HFFc6 (cell line): ENCODE measurements at regions not wholly inside any gene's neighbourhood (a gene's known extent, or its start where the extent isn't known, plus 50 kb on each side); places are given as distances from the start of the nearest gene placed in this dataset.
A peak's percentile ranks its signal among the peaks of the same experiment; 100 is the strongest.

Source experiments
- DNase-seq: peaks from one replicate; pipeline ENCODE4 v3.0.0-alpha.2; 2018
- H3K27ac Mint-ChIP-seq: 2 replicates; pipeline ENCODE4 v1.8.0; 2020; ENCODE audit warnings: mild to moderate bottlenecking, mixed read lengths
- H3K27me3 Mint-ChIP-seq: 2 replicates; pipeline ENCODE4 v1.8.0; 2021; ENCODE audit warnings: mild to moderate bottlenecking, moderate library complexity, mixed read lengths; ENCODE audit not compliant: insufficient read depth
- H3K36me3 Mint-ChIP-seq: 2 replicates; pipeline ENCODE4 v1.8.0; 2021; ENCODE audit warnings: low read depth, mixed read lengths
- H3K4me1 Mint-ChIP-seq: 2 replicates; pipeline ENCODE4 v1.8.0; 2020; ENCODE audit warnings: low read depth, mixed read lengths
- H3K4me3 Mint-ChIP-seq: 2 replicates; pipeline ENCODE4 v1.8.0; 2020; ENCODE audit warnings: mild to moderate bottlenecking, moderate library complexity, mixed read lengths
- H3K9me3 Mint-ChIP-seq: 2 replicates; pipeline ENCODE4 v1.8.0; 2020; ENCODE audit warnings: mild to moderate bottlenecking, mixed read lengths
- TF ChIP-seq, protein P1 (sequence below): fragments of 200-600 bp; sonication (generic); IDR thresholded peaks from 2 replicates; pipeline ENCODE4 v1.5.0; 2021; ENCODE audit warnings: antibody characterized with exemption, mild to moderate bottlenecking

DNA sequence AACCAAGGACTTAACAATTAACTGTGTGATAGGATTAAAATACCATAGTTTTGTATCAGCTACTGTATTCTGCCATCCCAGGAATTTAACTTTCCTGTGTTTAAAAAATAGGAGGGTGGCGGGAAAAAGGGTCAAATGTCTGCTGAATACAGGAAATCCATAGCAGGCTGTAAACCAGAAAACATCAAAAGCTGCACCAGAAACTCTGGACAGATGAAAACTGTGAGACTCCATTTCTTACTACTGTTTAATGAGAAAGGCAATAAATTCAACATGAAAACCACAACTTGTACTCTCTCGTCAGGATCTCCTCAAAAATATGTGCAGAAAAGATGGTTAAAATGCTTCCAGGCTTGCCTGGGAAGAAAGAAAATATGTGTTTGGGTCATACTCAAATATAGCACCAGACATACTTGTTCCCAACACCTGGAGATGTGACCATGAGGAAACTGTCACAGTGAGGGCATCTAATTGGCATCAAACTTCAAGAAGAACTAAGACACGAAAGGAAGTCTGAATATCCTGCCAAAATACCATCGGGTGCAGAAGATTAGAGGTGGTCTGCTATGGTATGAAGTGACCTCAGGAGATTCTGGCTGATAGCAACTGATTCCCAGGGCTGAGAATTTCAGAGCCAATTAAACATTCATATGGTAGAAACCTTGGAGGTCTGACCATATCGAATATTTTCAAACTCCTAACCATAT, 164.7 kb upstream of the TARS1 start:
- no peaks in the 10 kb centered on the region for H3K9me3 Mint-ChIP-seq
- peak overlapping the region; percentile 70 for H3K27ac Mint-ChIP-seq
- DNase-seq: peak; percentile 25
- peaks cover 54% of the 10 kb centered on the region for H3K4me1 Mint-ChIP-seq
- H3K27me3 Mint-ChIP-seq: no peaks in the 10 kb centered on the region; the same call in 1 of the 2 replicates
- peak overlapping the region; percentile 11 for H3K4me3 Mint-ChIP-seq
- H3K36me3 Mint-ChIP-seq: no peaks in the 10 kb centered on the region
- TF ChIP-seq, protein P1, sequence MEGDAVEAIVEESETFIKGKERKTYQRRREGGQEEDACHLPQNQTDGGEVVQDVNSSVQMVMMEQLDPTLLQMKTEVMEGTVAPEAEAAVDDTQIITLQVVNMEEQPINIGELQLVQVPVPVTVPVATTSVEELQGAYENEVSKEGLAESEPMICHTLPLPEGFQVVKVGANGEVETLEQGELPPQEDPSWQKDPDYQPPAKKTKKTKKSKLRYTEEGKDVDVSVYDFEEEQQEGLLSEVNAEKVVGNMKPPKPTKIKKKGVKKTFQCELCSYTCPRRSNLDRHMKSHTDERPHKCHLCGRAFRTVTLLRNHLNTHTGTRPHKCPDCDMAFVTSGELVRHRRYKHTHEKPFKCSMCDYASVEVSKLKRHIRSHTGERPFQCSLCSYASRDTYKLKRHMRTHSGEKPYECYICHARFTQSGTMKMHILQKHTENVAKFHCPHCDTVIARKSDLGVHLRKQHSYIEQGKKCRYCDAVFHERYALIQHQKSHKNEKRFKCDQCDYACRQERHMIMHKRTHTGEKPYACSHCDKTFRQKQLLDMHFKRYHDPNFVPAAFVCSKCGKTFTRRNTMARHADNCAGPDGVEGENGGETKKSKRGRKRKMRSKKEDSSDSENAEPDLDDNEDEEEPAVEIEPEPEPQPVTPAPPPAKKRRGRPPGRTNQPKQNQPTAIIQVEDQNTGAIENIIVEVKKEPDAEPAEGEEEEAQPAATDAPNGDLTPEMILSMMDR: no peak

DNA sequence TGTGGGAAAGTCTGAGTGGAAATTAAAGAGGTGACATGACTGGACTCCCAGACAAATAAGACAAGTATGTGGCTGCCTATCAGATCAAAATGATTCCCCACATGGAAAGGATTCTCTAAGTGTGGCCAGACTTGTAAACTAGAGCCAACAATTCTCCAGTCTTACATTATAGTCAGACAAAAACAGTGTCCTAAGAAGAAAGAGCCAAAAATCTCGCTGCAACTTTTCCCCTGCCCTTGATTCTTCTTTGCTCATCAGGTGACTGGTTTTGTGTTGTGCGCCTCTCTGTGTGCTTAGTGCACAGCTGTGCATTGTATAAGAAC, 164.2 kb upstream of the TARS1 start:
- Mint-ChIP-seq H3K9me3 (no peaks in the 10 kb centered on the region), H3K27me3 (no peaks in the 10 kb centered on the region; the same call in 1 of the 2 replicates), H3K4me3 (0 out of 2 replicates have a peak overlapping the region, but pooled peaks have one; percentile 19), H3K36me3 (no peaks in the 10 kb centered on the region), H3K27ac (peak overlapping the region; percentile 70), H3K4me1 (peaks cover 54% of the 10 kb centered on the region)
- DNase-seq: peak; percentile 48
- TF ChIP-seq, protein P1: no peak

DNA sequence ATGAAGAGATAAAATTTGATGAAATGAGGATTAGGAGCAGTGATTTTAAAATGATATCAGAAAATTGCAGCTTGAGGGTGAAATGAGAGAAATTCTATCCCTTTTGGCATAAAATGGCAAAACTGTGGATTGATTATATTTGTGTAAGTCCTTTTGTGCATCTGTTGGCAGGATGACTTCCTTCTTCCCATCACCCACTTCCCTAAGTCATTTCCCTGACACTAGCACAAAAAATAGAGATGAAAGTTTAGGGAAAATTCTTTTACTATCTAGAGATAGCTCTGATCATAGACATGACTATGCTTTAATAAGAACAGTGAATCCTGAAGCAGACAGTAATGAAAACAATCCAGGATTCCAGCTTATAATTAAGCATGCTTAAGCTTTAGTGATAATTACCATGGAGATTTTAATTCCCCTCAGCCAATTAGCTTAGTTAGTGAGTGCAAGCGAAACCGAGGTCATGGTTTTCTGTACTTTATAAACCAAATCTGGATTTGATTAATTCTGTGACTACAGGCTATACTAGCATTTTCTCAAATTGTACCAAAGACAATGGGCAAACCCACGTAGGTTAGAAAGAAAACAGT, 163.6 kb upstream of the TARS1 start:
- Mint-ChIP-seq H3K27ac (peak overlapping the region; percentile 70), H3K4me1 (peaks cover 51% of the 10 kb centered on the region), H3K9me3 (no peaks in the 10 kb centered on the region), H3K4me3 (no peak overlapping the region), H3K27me3 (no peaks in the 10 kb centered on the region; the same call in 1 of the 2 replicates), H3K36me3 (no peaks in the 10 kb centered on the region)
- no peak for DNase-seq
- TF ChIP-seq, protein P1: no peak

DNA sequence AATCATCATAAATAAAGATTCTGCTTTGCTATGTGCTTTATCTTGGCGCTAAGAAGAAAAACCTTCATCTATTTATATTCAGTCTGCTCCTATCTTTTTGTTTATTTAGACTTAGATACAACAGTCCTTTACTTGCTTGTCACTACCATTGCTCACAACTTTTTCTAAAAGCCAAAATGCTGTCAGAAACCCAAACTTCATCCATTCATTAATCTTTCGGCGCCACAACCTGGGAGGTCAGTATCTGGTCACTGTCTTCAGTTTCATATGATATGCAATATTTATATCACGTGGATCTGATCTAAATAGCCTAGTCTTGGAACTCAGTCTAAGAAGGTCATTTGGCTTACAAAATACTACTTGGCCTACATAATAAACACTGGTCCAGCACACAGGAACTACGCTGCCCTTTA, 159.3 kb upstream of the TARS1 start:
- no peaks in the 10 kb centered on the region for H3K27me3 Mint-ChIP-seq
- H3K36me3 Mint-ChIP-seq: no peaks in the 10 kb centered on the region
- no peak overlapping the region for H3K4me3 Mint-ChIP-seq
- TF ChIP-seq, protein P1: no peak
- peaks cover 20% of the 10 kb centered on the region for H3K4me1 Mint-ChIP-seq
- H3K27ac Mint-ChIP-seq: no peak overlapping the region
- no peaks in the 10 kb centered on the region for H3K9me3 Mint-ChIP-seq
- no peak for DNase-seq

DNA sequence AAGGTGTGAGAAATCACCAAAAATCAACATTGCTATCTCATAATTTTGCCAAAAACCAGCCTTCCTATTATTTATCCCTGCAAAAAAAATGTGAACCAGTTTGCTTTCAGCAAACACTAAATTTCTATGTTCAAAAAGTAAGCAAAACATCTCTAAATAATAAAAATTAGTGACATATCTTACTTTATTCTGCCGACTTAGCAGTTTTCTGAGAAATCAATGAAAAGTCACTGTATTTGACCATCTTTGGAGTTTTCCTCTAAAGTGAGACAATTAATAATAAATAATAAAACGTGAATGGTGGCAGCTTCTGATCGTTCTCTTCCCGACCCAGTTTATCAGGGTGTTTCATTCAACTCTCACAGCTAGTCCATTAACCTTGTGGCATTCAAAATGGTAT, 158.6 kb upstream of the TARS1 start:
- H3K4me1 Mint-ChIP-seq: peaks cover 13% of the 10 kb centered on the region
- H3K27me3 Mint-ChIP-seq: no peaks in the 10 kb centered on the region
- no peaks in the 10 kb centered on the region for H3K36me3 Mint-ChIP-seq
- no peak for DNase-seq
- TF ChIP-seq, protein P1: no peak
- H3K27ac Mint-ChIP-seq: no peak overlapping the region
- H3K9me3 Mint-ChIP-seq: no peaks in the 10 kb centered on the region
- no peak overlapping the region for H3K4me3 Mint-ChIP-seq
